ENCODE measurements at regions not wholly inside any gene's neighbourhood (a gene's known extent, or its start where the extent isn't known, plus 50 kb on each side); places are given as distances from the start of the nearest gene placed in this dataset.

DNA sequence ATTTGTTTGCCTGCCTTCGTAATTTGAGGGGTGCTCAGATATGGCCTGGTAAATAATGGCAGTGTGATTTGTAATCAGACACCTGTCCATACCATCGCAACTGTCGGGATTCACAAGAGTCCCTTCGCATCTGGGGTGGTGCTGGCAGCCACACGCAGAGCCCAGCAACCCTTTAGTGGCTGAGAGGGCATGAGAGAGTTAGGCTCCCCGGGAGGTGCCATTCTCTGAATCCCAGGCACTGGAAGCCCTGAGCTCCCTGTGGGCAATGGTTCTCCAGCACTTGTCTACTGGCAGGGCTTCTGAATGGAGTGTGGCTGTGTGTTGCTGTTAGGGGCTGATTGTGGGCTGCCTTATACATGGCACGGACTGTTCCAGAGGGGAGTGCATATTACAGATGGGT is 230.1 kb downstream of the EBLN2 start:
- TF ChIP-seq, protein P1, sequence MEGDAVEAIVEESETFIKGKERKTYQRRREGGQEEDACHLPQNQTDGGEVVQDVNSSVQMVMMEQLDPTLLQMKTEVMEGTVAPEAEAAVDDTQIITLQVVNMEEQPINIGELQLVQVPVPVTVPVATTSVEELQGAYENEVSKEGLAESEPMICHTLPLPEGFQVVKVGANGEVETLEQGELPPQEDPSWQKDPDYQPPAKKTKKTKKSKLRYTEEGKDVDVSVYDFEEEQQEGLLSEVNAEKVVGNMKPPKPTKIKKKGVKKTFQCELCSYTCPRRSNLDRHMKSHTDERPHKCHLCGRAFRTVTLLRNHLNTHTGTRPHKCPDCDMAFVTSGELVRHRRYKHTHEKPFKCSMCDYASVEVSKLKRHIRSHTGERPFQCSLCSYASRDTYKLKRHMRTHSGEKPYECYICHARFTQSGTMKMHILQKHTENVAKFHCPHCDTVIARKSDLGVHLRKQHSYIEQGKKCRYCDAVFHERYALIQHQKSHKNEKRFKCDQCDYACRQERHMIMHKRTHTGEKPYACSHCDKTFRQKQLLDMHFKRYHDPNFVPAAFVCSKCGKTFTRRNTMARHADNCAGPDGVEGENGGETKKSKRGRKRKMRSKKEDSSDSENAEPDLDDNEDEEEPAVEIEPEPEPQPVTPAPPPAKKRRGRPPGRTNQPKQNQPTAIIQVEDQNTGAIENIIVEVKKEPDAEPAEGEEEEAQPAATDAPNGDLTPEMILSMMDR (IDR thresholded peaks at IDR 0.05): no peak
- TF ChIP-seq SIN3A (IDR thresholded peaks at IDR 0.05; ENCODE audit: borderline replicate concordance, insufficient read depth, low read depth, low read length): no peak
- TF ChIP-seq, protein P2, sequence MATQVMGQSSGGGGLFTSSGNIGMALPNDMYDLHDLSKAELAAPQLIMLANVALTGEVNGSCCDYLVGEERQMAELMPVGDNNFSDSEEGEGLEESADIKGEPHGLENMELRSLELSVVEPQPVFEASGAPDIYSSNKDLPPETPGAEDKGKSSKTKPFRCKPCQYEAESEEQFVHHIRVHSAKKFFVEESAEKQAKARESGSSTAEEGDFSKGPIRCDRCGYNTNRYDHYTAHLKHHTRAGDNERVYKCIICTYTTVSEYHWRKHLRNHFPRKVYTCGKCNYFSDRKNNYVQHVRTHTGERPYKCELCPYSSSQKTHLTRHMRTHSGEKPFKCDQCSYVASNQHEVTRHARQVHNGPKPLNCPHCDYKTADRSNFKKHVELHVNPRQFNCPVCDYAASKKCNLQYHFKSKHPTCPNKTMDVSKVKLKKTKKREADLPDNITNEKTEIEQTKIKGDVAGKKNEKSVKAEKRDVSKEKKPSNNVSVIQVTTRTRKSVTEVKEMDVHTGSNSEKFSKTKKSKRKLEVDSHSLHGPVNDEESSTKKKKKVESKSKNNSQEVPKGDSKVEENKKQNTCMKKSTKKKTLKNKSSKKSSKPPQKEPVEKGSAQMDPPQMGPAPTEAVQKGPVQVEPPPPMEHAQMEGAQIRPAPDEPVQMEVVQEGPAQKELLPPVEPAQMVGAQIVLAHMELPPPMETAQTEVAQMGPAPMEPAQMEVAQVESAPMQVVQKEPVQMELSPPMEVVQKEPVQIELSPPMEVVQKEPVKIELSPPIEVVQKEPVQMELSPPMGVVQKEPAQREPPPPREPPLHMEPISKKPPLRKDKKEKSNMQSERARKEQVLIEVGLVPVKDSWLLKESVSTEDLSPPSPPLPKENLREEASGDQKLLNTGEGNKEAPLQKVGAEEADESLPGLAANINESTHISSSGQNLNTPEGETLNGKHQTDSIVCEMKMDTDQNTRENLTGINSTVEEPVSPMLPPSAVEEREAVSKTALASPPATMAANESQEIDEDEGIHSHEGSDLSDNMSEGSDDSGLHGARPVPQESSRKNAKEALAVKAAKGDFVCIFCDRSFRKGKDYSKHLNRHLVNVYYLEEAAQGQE (IDR thresholded peaks at IDR 0.05; ENCODE audit: insufficient read depth in 1 of 2, low read depth in 2 of 2, low read length in 1 of 2): no peak

All from Panc1 (cell line).